Bone marrow (tissue), 2 donors: ENCODE measurements at regions not wholly inside any gene's neighbourhood (a gene's known extent, or its start where the extent isn't known, plus 50 kb on each side); places are given as distances from the start of the nearest gene placed in this dataset.

ENCODE experiments used
- DNase-seq, 2 donors: peaks; one replicate each; lab custom pipeline; 2025; lab: John Stamatoyannopoulos, UW

DNA sequence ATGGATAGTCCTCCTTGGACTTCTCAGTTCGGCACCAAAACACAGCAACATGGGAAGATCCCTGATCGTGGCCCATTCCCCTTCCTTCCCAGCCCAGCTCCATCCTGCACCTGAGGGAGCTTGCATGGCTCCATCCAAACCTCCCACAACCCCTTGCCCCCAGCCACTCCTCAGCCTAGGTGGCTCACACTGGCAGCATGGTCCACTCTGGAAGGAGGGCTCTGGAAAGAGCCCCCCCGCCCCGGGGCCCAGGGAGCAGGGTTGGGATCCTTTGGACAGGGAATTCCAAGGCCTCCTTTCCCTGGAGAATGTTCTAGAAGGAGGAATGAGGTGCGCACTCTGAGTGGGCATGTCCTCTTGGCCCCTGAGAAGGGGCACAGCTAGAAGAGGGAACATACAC is 62.8 kb upstream of the ID2 start:
- DNase-seq, result no peak

DNA sequence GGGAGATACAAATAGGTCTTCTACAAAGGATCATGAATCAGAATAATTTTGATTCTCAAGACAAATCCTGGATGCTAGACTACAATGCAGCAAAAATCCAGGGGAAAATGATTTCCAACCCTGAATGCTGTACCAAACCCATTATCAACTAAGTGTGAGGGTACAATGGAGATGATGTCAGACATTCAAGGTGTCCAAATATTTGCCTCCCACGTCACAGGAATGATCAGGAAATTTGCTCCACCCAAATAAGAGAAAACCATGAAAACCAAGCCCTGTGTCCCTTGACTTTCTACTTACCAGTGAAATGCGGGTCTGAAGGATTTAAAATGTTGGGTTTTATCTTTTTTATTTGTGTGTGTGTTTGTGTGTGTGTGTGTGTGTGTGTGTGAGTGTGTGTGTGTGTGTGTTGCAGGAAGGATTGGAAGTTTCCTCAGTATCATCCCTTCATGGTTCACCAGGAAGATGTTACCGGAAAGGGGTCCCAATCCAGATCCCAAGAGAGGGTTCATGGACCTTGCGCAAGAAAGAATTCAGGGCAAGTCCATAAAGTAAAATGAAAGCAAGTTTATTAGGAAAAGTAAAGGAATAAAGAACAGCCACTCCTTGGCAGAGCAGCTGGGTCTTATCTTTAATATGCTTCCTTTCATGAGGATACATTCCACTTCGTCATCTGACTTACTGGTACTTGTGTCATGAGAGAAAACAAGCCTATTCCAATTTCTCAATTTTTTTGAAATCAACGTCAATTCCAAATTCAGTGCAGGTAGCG is 61.1 kb upstream of the ID2 start:
- DNase-seq, result no peak

- DNase-seq, result no peak
These were observed 59.5 kb upstream of the ID2 start for GRCh38 chr2:8622199-8622911.

DNA sequence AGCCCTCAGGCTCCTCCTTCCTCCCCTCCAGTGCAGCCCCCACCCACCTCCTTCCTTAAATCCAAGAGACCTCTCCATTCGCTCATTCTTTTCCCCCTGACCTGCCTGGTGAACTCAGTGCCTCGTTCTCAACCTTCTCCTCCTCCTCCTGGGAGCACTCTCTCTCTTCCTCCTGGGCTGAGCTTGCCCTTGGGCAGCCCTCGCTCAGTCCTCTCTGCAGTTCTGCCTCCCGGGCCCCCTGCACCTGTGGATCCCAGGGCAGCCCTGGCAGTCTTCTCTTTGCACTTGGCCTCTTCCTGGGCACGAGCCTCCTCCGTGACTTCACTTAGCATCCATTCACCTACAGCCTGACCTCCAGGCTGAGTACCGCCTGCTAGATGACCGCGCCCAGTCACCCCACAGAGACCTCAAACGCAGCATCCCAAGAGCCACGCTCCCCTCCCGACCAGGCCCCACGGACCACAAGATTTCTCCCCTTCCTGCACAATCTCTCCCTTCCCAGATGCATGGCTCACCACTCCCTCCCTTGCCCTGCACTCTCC is 58.9 kb upstream of the ID2 start:
- no peak for DNase-seq

GRCh38 chr2:8623576-8623957 is 58.3 kb upstream of the ID2 start:
- DNase-seq, result no peak

DNA sequence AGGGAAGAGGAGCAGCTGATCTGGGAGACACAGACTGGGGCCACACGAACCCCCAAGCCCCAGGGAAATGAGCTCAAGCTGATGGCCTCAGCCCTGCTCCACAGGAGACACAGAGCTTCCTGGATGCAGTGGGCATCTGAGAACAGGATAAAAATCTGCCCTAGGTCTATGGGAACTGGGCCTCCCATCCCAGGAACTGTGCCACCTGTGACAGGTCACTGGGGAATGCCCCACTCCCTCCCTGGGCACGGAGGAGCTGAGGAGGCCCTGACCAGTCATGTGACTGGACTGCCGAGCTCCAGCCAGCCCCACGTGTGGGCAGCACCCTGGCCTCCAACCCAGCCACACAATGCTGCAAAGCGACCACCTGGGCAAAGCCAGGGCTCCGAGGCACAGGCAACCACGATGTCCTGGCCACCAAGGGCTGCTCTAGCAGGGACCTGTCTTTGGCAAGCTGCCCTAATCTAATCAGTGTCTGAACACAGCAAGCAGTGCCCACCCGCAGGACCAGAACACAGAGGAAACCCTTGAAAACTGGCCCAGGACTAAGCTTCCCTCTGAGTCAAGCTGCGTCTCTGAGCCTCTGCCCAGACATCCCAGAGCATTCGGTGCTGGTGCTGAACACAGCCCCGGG is 57.8 kb upstream of the ID2 start:
- no peak for DNase-seq

DNA sequence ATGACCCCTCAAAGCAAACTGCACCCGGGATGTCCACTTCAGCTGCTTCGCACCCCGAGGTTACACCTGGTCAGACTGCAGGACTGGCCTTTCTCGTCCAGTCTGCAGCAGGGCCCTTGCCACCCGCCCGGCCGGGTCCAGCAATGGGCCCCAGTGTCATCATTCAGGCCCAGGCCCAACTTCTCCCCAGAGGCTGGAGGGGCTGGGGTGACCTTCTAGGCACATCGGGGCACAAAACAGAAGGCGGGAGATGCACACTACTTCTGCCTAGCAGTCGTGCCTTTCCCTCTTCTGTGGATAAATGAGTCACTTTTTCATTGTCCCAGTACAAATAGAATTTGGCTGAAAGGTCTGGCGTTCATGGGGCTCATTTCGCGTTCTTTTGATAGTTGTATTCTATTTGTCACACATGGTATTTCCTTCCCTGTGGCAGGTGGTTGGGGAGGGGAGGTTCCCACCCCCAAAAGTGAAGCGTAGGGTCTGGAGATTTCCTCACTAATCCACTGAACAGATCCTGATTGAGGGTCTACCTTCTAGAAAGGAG is 56.9 kb upstream of the ID2 start:
- no peak for DNase-seq

DNA sequence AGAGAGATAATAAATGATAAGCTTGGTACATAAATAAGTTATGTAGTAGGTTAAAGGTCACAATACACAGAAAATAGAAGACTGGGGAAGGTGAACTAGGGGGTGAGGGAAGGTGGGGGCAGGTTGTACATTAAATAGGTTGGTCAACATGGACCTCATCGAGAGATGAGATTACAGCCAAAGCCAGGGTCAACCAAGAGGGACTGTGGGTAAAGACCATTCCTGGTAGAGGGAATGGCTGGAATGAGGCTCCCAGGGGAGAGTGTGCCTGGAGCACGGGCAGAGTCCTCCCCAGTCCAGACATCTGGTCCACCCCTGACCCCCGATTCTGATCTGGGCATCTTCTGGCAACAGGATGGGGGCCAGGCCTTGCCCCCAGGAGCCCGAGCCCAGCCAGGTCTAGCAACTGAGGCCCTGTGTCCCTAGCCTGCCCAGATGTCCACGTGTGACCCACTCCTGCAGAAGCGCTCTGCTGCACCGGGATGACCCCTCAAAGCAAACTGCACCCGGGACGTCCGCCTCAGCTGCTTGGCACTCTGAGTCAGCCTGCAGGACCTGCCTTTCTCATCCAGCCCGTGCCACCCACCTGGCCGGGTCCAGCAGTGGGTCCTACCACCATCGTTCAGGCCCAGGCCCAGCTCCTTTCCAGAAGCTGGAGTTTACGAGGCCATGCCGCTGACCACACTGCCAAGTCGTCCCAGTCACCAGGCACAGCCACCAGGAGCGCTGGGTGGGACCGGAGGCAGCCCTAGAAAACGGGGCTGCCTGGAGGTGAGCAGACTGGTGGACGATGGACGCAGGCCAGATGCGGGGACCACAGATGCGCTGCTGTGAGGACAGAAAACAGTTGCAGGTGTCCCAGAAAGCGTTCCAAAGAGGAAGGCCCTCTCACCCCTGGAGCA is 56.2 kb upstream of the ID2 start:
- DNase-seq, result no peak

DNA sequence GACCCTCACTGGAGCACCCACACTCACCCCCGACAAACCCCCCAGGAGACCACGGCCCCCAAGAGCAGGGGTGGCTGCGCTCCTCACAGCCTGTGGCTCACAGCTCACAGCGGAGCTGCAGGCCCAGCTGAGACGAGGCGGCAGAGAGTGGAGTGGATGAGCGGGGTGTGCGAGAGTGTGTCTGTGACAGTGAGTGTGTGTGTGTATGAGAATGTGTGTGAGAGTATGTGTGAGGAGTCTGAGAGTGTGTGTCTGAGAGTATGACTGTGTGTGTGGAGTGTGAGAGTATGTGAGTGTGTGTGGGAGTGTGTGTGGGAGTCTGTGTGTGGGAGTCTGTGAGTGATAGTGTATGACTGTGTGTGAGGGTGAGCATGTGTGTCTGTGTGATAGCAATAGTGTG is 55.3 kb upstream of the ID2 start:
- DNase-seq, result no peak

GRCh38 chr2:8627019-8627691 is 54.7 kb upstream of the ID2 start:
- DNase-seq, result no peak

DNA sequence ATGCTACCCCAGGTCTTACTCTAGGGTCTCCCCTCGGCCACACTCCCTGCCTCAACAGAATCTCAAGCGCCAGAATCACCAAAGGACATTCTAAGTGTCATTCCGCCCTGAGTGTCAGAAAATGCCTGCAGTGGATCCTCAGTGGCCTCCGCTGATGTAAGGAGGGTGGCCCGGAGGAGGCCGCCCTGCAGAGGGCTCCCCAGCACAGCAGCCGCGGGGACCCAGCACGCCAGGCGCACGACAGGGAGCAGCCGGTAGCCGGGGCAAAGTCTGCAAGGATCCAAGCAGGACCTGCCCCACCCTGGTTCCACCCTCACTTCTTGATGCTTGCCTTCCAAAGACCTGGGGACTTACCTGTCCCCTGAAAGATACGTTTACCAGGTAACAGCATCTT is 54.2 kb upstream of the ID2 start:
- no peak for DNase-seq

DNA sequence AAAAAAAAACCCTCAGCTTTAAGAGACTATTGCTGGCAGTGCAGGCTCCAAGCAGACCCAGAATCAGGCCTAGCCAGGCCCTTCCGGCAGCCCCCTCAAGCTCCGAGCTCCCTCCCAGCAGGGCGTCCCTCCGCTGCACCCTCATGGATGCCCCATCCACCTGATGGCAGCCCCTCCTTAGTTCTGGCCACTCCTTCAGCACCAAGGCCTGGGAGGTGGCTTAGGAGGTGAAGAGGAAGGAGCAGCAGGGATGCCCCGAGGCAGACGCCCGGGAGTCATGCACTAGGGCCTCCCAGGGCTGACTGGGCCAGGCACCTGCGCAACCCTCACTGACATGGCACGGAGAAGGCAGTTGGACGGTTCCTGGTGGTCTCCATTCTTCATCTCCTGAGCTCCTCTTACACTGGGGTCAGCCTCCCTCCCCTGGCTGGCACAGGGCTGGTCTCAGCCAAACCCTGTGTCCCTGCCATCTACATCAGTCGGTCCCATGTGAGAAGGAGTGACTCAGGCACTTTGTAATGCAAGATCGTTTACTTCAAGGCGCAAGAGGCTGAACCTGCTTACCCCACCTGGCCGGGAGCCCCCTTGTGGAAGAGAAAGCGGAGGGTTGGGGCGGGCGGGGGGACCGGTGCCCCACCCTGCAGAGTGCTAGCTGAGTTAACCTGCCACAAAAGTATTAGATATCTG is 53.5 kb upstream of the ID2 start:
- no peak for DNase-seq

DNA sequence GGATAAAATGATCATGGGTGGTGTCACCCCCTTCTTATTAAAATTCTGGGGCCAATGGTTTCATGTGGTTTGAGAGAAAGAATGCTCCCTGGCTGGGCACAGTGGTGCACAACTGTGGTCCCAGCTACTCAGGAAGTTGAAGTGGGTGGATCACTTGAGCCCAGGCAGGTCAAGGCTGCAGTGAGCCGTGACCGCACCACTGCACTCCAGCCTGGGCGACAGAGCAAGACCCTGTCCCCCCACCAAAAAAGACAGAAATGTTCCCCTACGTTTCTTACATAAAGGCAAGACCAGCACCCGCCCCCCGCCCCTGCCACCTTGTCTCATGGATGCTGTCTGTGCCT is 53.0 kb upstream of the ID2 start:
- DNase-seq, result no peak

- no peak for DNase-seq
These were observed 52.5 kb upstream of the ID2 start for GRCh38 chr2:8629402-8629801.

DNA sequence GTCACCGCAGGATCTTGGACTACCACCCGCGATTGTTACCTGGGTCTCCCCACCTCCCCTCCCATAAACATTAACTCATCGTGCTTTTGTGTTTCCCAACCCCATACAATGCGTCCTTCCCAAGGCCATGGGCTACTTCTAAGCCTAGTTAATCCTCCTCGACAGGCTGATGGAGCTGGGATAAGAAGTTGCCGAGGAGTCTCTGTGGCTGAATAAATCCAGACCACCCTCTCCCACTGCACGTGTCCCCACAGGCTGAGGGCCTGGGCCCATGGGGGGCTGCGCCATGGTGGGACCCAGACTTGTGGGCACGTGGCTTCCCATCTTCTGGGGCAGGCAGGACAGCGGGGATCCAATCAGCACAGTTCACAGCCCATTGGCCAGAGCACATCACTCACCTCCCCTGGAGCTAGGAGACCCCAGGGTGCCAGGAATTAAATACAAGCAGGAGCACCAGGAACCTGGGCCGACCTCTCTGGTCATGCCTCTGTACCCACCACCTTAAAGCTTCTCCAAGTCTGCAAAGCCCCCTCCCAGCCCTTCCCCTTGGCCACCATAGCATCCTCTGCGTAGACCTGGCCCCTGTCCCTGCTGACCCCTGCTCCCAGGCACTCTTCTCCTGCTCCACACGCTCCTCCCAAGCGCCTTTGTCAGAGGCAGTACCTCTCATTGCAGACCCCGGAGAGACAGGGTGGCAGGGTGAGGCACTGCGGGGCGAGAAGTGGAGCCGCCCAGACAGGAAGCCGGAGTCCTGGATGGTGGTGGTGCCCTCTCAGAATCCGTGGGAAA is 51.0 kb upstream of the ID2 start:
- no peak for DNase-seq

DNA sequence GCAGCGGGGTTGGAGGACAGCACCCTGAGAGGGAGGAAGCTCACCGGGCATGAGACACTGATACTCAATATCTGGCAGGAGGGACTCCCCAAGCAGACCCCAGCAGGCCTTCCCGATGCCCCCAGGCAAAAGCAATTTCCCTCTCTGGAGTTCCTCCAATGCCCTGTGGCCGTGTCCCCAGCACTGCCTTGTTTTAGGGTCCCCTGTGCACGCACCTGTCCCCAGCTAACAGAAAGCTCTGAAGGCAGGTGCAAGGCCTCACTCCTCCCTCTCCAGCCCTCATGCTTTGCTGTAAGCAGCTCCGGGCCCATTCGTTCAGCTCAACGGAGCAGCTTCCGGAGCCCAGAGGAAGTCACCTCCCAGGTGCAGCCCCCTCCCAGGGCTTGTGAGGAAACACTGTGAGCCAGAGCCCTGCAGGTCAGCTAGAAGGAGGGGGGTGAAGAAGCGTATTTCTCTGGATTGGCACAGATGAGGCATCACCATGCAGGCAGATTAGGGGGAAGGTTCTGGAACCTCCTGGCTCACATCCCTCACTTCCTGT is 50.3 kb upstream of the ID2 start:
- DNase-seq, result no peak
